ENCODE measurements at regions not wholly inside any gene's neighbourhood (a gene's known extent, or its start where the extent isn't known, plus 50 kb on each side); places are given as distances from the start of the nearest gene placed in this dataset.
"Not testable (repeated sequence)": the region's sequence is repeated elsewhere in the genome, so short reads cannot be mapped to it uniquely, and the experiment has no call there.

DNA sequence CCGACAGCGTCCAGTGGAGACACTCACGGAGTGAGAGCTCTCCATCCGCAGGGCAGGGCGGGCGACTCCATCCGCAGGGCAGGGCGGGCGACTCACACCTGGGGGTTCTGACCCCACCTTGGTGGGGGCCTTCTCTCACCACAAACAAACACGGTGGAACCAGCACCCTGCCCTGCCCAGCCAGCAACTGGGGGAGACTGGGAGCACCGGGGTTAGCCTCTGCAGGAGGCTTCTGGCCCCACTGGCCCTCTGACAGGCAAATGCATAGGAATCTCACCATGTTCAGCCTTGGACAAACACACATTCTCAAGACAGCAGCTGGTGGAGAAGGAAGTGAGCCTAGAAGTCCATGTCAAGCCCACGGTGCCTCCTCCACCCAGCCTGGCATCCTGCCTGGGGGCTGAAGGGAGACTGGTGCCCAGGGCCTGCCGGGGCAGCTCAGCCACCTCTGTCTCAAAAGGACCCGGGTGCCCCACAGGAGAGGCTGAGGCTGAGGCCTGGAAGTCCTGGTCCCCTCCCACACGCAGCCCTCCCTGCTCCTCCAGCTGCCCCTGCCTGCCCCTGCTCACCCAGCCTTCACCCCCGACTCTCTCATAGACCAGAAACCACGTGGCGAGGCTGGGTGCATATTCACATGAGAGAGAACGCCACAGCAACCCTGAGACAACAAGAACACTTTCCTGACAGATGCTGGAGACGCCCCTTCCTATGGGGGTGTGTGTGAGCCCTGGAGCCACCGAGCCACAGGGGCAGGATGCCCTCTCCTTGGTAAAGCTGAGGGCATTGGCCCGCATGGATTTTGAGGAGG, 98.4 kb upstream of the B3GAT1 start:
- ATAC-seq: no peak

DNA sequence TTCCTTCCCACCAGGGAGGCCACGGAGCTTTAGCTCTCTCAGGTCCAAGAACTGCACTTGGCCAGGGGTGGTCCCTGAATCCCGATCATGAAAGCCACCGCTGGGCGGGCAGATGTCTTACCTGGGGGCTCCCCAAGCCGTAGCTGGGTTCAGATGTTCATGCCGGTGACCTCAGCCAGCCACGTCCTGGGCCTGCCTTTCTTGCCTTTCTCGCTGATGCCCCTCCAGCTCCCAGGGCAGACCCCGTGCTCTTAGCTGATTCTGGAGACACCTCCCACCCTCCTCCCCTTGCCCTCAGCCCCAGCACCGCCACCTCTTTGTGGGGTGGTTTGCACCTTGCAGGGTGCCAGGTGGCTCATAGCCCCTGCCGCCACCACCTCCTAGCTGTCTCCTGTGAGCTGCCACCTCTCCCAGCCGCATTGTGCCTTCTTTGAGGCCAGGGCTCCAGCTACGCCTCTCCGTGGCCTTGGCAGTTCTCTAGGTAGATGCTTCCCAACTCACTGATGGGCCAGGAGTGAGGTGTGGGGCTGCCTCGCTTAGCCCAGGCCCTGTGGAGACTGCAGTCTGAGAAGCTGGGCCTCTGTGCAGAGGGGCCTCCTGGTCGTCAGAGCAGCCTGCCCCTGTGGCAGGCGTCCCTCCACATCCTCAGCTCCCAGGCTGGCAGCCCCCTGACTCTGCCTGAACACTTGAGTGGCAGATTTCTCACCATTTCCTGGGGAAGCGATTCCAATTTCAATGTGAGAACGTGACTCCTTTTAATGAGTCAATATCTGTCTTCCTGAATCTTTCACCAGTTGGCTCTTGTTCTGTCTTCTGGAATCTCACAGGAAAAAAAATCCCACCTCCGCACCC, 97.6 kb upstream of the B3GAT1 start:
- no peak for ATAC-seq

DNA sequence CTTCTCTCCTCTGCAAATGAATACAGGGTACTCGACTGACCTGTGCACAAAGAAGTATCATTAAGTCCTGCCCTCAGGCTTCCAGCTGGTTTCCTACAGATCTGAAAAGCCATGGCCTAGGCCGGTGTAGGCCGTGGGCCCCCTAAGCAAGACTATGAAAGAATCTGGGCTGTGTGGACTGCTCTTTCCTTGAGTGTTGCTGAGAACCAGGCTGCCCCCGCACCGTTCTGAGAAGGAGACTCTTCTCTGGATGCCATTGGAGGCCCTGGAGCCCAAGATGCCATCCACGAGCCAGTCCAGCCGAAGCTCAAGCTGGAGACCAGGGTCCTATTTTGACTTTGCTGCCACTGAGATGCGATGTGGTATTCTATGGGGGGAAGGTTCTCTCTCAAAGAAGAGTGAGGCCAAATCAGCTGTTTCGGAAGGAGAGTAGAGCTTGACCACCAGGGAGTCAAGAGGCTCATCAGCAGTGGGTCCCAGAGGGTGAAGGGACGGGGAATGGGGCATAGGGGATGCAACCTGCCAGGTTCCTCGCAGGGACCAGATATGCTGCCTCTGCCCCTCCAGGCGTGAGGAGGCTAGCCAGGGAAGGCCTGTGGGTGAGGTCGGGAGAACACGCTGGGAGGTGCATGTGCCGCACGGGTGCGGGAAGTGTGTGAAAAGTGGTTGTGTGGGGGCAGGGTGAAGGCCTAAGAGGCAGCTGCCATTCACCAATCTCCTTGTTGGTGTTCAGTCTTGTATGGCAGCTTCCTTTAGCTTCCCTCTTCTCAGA, 96.4 kb upstream of the B3GAT1 start:
- no peak for ATAC-seq

DNA sequence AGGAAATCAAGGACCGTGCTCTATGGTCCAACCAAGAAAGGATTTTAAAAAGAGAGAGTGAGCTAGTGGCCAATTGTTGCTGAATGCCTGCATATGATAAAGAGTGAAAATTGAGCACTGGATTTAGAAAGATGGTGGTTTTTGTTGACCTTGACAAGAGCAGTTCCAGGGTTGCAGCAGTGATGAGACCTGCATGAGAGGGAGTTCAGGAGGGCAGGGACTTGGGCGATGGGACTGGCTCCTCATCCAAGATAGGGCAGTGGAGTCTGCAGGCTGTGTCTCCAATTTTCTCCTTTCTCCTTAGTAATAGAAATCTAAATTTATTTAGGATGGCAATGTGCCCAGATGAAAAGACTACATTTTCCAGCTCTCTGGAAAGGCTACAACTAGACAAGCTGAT, 94.0 kb upstream of the B3GAT1 start:
- no peak for ATAC-seq

DNA sequence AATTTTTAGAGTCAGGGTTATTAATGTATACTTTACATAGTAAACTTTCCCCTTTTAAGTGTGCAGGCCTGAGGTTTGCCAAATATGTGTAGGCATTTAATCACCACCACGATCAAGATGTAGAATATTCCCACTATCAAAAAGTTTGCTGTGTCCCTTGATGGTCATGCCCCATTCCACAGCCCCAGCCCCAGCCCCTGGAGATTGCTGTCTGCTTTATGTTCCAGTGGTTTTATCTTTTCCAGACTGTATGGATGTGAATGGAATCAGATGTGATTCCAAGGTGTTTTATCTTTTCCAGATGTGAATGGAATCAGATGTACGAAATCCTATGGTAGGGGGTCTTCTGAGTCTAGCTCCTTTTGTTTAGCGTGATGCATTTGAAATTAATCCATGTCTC, 93.1 kb upstream of the B3GAT1 start:
- ATAC-seq: no peak

DNA sequence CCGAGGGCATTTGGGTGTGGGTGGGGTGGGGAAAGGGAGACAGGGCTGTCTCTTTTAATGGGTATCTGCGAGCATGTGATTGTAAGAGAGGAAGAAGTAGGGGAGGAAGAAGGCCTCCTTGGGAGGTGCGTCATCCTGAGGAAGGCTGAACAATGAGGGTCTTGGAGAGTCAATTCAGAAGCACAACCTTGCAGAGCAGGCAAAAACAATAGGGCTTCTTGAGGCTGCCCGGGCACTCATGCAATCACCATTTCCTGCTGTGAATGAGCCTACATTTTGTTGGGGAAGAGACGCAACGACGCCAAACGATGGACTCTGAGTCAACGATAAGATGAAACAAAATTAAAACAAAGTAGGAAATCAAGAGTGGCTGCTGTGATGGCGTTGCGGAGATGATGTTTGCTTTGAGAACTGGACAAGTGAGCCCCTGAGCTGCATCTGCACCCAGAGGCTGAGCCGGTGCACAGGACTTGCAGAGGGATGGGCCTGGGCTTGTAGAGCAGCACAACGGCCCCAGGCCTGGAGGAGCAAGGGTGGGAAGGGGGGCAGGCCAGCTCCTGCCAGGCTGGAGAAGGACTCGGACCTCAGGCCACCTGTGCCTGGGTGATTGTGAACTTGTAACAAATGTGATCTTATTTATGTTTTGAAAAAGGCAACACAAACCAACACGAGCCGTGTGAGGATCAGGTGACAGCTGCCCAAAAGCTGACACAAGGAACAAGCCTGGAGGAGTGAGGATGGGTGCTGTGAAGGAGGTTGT, 92.3 kb upstream of the B3GAT1 start:
- ATAC-seq: no peak

DNA sequence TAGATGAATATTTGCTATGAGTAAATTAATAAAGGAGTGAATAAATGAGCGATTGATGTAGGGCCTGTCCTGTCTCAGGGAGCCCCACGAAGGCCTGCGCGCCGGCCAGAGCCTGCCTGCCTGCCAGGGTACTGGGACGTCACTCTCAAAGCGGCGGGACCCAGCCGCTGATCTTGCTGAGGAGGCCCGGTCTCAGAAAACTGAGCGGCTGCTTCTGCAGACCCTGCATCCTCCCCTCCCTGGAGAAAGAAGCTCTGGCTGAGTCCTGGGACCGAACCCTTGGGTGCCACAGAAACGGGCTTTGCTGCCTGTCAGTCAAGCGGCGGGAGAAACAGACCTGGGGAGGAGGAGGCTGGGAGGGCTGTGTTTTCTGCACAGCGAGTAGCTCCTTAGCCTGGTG, 91.6 kb upstream of the B3GAT1 start:
- no peak for ATAC-seq

DNA sequence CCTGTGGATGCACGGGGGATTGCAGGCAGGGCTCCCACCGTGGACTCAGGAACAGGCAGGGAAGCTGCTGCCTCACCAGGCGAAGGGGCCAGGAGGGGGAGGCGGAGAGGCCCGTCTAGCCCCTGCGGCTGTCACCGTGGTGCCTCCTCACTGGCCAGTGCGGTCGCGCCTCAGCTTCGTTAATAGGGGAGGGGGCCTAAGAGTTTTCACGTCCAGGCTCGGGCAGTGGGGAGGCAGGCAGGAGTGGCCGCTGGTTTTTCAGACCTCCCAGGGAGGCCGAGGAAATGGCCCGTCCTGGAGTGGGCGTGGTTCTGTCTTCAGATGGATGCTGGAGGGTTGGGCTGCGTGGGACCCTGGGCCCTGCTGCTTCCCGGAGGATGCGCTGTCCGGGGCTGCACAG, 91.1 kb upstream of the B3GAT1 start:
- no peak for ATAC-seq

DNA sequence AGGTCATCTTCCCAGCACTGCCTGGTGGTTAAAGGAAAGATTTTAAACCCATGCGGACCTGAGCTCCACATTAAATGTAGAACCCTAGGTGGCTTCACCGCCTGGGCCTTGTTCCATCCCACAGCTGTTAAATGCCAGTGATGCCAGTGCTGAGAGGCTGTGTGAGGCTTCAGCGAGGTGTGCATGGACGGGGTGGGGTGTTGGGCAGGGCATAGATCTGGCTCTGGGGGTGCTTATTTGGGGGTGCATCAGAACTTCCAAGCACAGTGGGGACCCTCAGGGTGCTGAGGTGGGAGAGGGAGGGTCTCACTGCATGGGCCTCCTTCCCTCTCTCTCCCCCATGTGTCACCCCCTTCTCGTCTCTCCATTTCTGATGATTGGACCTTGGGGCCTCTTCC, 90.1 kb upstream of the B3GAT1 start:
- ATAC-seq: no peak

DNA sequence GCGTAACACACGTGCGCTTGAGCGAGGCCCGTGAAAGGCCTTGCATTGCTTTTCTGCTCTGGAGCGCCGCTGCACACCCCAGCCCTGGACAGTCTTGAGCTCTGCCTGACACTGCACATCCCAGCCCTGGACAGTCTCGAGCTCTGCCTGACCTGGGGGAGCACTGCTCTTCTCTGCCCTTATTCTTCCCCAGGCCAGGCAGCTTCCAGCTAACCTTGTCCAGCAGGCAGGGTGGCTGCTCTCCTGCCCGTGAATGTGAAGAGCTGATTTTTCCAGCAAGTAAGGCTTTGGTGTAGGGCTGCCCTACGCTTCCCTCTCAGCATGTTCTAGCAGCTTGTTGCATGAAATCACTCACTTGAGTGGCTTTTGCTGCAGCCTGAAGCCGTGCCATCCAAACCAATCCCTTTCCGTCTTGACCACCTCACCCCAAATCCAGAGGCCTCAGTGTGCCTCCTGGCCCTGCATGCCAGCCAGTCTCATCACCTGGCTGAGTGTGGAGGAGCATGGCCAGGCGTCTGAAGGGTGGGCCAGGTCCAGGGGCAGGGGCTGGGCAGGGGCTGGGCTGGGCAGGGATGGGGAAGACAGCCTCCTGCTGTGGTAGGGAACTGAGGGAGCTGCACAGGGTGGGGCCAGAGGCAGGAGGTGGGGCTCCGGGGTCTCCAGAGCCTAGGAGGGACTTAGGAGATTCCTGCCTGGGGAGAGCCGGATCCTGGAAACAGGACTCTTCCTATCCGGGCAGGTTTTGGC, 89.5 kb upstream of the B3GAT1 start:
- ATAC-seq: no peak

DNA sequence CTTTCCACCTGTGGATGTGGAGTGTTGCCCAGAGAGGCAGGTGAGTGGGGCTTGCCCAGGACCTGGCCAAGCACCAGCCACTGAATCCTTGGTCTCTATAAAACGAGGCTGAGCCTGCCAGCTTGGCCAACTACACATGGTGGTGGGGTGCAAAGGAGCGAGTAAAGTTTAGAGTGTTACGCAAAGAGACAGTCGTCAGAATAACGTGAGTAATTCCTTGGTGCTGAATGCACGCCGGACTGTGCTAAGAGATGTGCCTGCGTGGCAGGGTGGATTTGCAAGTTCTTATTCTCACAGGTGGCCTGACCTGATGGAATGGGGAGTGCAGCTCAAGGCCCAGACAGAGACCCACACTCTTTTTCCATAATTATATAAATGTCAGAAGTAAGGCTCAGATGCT, 88.6 kb upstream of the B3GAT1 start:
- no peak for ATAC-seq

DNA sequence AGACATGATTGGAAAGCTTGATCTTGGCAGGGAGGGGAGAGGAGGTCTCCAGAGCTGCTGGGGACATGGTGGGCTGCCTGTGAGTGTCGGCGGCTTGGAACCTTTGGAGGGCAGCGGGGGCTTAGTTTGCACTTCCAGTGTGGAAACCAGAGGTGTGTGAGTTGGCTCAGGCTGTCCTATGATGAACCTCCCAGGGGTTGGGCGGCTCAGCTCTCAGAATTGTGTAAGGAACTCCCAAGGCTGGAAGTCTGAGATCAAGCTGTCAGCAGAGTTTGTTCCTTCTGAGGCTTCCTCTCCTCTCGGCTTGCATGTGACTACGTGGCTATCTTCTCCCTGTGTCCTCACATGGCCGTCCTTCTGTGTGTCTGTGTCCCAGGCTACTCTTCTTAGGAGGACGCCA, 87.9 kb upstream of the B3GAT1 start:
- no peak for ATAC-seq

DNA sequence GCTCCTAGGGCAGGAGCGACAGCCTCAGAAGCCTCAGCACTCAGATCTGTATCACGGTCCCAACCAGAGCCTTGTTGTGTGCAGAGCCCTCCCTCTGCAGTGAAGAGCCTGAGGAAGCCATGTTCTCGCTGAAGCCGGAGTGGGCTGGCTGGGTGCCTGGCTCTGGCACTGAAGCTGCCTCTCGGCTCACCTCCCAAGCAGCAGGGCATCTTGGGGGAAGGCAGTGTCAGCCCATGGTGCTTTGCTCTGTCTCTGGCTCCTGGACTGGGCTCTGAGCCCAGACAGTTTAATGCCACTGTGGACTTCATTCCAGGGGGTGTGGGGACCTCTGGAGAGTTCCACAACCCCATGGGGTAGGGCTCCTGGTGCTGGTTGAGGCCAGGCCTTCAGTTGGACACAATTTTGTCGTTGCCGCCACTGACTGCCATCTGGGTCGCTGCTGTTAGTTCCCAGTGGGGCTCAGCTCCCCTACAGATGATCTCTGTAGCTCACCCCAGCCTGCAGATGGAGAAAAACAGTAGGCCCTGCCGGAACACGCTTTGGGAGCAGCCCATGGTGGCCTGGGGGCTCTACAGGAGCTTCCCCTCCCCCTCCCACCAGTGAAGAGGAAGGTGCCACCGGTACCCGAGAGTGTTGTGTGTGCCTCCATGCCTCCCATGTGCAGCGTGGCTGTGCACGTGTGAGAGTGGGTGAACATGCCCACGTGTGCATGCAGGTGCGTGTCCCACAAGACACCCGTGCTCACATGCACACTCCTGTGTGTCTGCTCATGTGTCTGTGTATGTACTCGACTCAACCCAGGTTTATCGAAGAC, 86.5 kb upstream of the B3GAT1 start:
- ATAC-seq: no peak

DNA sequence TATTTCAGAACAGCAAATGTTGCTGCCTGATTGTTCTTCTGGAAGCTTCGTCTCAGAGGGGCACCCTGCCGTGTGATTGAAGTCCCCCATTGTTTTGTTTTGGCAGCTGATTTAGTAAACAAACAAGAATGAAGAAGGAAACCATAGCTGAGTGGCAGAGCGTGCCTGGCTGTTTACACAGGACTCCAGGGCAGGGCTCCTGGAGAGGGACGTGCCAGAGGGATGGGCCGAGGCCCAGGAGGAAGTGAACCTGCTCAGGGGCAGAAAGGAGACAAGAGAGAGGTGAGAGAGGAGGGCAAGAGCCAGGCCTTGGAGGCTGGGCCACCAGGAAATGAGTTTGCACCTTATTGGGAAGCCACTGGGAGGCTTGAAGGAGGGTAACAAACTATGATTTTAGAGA, 85.5 kb upstream of the B3GAT1 start:
- ATAC-seq: no peak

DNA sequence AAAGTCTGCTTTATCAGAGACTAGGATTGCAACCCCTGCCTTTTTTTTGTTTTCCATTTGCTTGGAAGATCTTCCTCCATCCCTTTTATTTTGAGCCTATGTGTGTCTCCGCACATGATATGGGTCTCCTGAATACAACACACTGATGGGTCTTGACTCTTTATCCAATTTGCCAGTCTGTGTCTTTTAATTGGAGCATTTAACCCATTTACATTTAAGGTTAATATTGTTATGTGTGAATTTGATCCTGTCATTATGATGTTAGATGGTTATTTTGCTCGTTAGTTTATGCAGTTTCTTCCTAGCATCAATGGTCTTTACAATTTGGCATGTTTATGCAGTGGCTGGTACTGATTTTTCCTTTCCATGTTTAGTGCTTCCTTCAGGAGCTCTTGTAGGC, 84.0 kb upstream of the B3GAT1 start:
- not testable (repeated sequence) for ATAC-seq

DNA sequence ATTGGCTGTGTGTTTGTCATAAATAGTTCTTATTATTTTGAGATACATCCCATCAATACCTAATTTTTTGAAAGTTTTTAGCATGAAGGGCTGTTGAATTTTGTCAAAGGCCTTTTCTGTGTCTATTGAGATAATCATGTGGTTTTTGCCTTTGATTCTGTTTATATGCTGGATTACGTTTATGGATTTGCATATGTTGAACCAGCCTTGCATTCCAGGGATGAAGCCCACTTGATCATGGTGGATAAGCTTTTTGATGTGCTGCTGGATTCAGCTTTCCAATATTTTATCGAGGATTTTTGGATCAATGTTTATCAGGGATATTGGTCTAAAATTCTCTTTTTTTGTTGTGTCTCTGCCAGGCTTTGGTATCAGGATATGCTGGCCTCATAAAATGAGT, 82.4 kb upstream of the B3GAT1 start:
- ATAC-seq: not testable (repeated sequence)

DNA sequence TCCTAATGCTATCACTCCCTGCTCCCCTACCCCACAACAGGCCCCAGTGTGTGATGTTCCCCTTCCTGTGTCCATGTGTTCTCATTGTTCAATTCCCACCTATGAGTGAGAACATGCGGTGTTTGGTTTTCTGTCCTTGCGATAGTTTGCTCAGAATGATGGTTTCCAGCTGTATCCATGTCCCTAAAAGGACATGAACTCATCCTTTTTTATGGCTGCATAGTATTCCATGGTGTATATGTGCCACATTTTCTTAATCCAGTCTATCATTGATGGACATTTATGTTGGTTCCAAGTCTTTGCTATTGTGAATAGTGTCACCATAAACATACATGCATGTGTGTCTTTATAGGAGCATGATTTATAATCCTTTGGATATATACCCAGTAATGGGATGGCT, 80.4 kb upstream of the B3GAT1 start:
- ATAC-seq: not testable (repeated sequence)

DNA sequence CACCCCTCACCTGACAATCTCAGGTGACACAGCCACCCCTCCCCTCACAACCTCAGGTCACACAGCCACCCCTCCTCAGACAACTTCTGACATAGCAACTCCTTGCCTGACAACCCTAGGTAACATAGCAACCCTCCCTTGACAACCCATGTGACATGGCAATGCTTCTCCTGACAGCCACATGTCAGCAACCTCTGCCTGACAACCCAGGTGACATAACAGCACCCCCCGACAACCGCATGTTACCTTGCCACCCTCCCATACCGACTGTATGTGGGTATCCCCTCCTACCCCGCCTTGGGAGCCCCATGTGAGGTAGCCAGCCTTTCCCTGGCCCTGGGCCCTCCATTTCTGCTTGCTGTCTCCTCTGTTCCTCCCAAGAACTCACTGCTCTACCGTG, 77.7 kb upstream of the B3GAT1 start:
- no peak for ATAC-seq

DNA sequence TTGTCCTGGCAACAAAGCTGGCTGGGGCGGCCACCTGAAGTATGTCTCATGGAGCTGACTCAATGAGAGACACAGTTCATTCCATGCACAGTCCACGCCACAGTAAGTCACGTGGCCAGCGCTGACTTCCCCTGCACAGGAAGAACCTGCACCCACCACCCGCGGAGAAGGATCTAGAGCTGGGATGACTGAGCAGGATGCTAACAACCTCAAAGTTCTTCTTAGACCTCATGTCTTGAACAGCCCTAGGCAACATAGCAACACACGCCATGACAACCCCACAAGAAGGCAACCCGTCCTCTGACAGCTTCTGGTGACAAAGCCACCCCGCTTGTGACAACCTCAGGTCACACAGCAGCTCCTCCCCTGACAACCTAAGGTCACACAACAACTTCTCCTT, 76.9 kb upstream of the B3GAT1 start:
- ATAC-seq: no peak

DNA sequence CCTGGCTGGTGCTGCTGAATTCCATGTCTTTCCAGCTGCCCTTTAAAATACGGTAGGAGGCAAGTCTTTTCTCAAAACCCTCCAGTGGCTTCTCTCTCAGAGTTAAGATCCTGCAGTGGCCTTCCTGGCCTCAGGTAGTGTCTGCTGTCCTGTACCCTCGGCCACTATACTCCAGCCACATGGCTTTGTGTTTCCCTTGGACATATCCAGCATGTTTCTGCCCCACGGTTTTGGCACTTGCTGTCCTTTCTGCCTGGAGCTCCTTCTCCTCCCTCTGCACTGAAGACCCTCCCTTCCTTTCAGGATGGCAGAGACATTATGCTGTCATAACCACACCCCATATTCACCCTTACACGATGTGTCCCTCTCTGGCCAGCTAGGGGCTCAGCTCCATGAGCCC, 76.5 kb upstream of the B3GAT1 start:
- ATAC-seq: no peak

DNA sequence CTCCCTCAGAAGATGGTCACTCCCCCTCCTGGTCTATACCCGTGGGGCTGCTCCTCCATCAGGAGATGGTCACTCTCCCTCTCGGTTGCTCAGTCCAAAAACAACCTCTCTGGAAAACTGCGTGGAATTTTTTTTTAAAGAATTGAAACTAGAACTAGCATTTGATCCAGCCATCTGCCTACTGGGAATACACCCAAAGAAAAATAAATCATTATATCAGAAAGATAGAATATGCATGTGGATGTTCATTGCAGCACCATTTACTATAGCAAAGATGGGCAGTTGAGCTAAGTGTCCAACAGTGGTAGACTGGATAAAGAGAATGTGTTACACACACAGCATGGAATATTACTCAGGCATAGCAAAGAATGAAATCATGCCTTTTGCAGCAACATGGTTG, 75.7 kb upstream of the B3GAT1 start:
- no peak for ATAC-seq
